GM21529 (cell line): ENCODE measurements at regions not wholly inside any gene's neighbourhood (a gene's known extent, or its start where the extent isn't known, plus 50 kb on each side); places are given as distances from the start of the nearest gene placed in this dataset.
"Not testable (repeated sequence)": the region's sequence is repeated elsewhere in the genome, so short reads cannot be mapped to it uniquely, and the experiment has no call there.

Experiments used
- ATAC-seq: cut with Tn5 transposase; IDR thresholded peaks from one replicate; pipeline ENCODE4 v1.9.1; 2021; ENCODE audit not compliant: unreplicated experiment

GRCh38 chr11:37497326-37497725, 899.3 kb upstream of the RAG2 start:
- ATAC-seq = no peak

GRCh38 chr11:37496201-37496600, 898.2 kb upstream of the RAG2 start:
- ATAC-seq = no peak

- ATAC-seq = no peak
Measured at GRCh38 chr11:37484298-37484697, 886.3 kb upstream of the RAG2 start.

GRCh38 chr11:37483761-37484160, 885.7 kb upstream of the RAG2 start:
- no peak for ATAC-seq

GRCh38 chr11:37474889-37475288, 876.9 kb upstream of the RAG2 start:
- ATAC-seq = no peak

- no peak for ATAC-seq
Measured at GRCh38 chr11:37468344-37468743, 870.3 kb upstream of the RAG2 start.

GRCh38 chr11:37465221-37465620, 867.2 kb upstream of the RAG2 start:
- ATAC-seq = no peak

- no peak for ATAC-seq
Measured at GRCh38 chr11:37459456-37459855, 861.4 kb upstream of the RAG2 start.

GRCh38 chr11:37456746-37457145, 858.7 kb upstream of the RAG2 start:
- ATAC-seq = no peak

- ATAC-seq = no peak
Measured at GRCh38 chr11:37451903-37452302, 853.9 kb upstream of the RAG2 start.

GRCh38 chr11:37450613-37451012, 852.6 kb upstream of the RAG2 start:
- no peak for ATAC-seq

GRCh38 chr11:37449146-37449545, 851.1 kb upstream of the RAG2 start:
- no peak for ATAC-seq

- no peak for ATAC-seq
Measured at GRCh38 chr11:37442576-37442975, 844.5 kb upstream of the RAG2 start.

- ATAC-seq = not testable (repeated sequence)
Measured at GRCh38 chr11:37431633-37432230, 833.7 kb upstream of the RAG2 start.

GRCh38 chr11:37430966-37431632, 833.1 kb upstream of the RAG2 start:
- ATAC-seq = not testable (repeated sequence)

- ATAC-seq = no peak
Measured at GRCh38 chr11:37422511-37422910, 824.5 kb upstream of the RAG2 start.

- no peak for ATAC-seq
Measured at GRCh38 chr11:37411289-37411688, 813.3 kb upstream of the RAG2 start.

GRCh38 chr11:37409124-37409523, 811.1 kb upstream of the RAG2 start:
- no peak for ATAC-seq

- no peak for ATAC-seq
Measured at GRCh38 chr11:37407461-37407860, 809.4 kb upstream of the RAG2 start.

GRCh38 chr11:37406651-37407050, 808.6 kb upstream of the RAG2 start:
- ATAC-seq = no peak

GRCh38 chr11:37404231-37404630, 806.2 kb upstream of the RAG2 start:
- ATAC-seq = no peak

- no peak for ATAC-seq
Measured at GRCh38 chr11:37402663-37403062, 804.6 kb upstream of the RAG2 start.
